Lower leg skin (tissue), 3 donors: ENCODE measurements at regions not wholly inside any gene's neighbourhood (a gene's known extent, or its start where the extent isn't known, plus 50 kb on each side); places are given as distances from the start of the nearest gene placed in this dataset.

Experiments used
- POLR2A ChIP-seq, 2 donors: fragments of 450-650 bp; IDR thresholded peaks; one replicate each; pipeline ENCODE4 v1.6.1; 2016 to 2017; ENCODE audit warnings: antibody characterized with exemption in 2 of 2, mild to moderate bottlenecking in 1 of 2, moderate library complexity in 1 of 2
- TF ChIP-seq, protein P1 (sequence below), 3 donors: fragments of 450-650 bp; IDR thresholded peaks; one replicate each; pipeline ENCODE4 v1.5.1; 2016; ENCODE audit warnings: antibody characterized with exemption in 3 of 3, mild to moderate bottlenecking in 3 of 3, moderate library complexity in 2 of 3

DNA sequence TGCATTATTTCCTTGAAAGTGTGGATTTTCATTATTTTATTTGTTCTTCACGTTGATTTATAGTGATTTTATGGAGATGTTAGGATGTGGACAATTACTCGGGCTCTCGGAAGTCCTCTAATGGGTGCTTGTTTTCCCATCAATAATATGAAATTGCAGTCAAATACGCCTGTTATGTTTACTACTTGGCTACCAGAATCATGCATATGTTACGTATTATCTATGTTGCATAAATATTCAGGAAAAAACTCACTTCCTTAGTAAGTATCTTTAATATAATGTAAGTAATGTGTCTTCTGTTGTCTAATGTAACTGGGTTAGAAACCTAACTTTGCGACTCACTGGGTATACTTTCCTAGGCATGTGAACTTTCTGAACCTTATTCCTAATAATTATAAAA, 823.4 kb upstream of the CHORDC1 start:
- TF ChIP-seq, protein P1, sequence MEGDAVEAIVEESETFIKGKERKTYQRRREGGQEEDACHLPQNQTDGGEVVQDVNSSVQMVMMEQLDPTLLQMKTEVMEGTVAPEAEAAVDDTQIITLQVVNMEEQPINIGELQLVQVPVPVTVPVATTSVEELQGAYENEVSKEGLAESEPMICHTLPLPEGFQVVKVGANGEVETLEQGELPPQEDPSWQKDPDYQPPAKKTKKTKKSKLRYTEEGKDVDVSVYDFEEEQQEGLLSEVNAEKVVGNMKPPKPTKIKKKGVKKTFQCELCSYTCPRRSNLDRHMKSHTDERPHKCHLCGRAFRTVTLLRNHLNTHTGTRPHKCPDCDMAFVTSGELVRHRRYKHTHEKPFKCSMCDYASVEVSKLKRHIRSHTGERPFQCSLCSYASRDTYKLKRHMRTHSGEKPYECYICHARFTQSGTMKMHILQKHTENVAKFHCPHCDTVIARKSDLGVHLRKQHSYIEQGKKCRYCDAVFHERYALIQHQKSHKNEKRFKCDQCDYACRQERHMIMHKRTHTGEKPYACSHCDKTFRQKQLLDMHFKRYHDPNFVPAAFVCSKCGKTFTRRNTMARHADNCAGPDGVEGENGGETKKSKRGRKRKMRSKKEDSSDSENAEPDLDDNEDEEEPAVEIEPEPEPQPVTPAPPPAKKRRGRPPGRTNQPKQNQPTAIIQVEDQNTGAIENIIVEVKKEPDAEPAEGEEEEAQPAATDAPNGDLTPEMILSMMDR (IDR thresholded peaks at IDR 0.05), result no peak
- no peak for TF ChIP-seq POLR2A (IDR thresholded peaks at IDR 0.05)
